HCT116 (cell line): ENCODE measurements at regions not wholly inside any gene's neighbourhood (a gene's known extent, or its start where the extent isn't known, plus 50 kb on each side); places are given as distances from the start of the nearest gene placed in this dataset.

Experiments used
- ATAC-seq: fragments of 200-7000 bp; cut with Tn5 transposase; 2 replicates; pipeline ENCODE4 v1.9.1; 2020; ENCODE audit warnings: mild to moderate bottlenecking, moderate library complexity
- BruUV-seq: library from RNA; stranded (reverse); fragments of 400-500 nt; replicated peaks from 2 replicates; lab custom pipeline; 2021; lab: Mats Ljungman, UMichigan
- CTCF ChIA-PET: fragments of 300-600 bp; sonication (Branson Sonifier 250); formaldehyde crosslinking; loops from one replicate; lab custom pipeline; 2021; ENCODE audit warnings: antibody characterized with exemption; lab: Charles Lee
- POLR2A ChIA-PET: fragments of 300-600, 350-600 bp; sonication (Branson Sonifier 250); formaldehyde crosslinking; loops from one replicate; lab custom pipeline; 2021; ENCODE audit warnings: antibody characterized with exemption; lab: Charles Lee
- RAD21 ChIA-PET, 2 experiments: fragments of 300-600 bp; sonication (Branson Sonifier 250); formaldehyde crosslinking; loops; one replicate each; lab custom pipeline; 2023; ENCODE audit warnings: low total read pairs in 2 of 2; ENCODE audit not compliant: uncharacterized antibody in 2 of 2, unreplicated experiment in 2 of 2, low non-redundant PET in 1 of 2; lab: Charles Lee
- DNase-seq: peaks from one replicate; pipeline ENCODE4 v3.0.0-alpha.2; 2010; ENCODE audit warnings: low read depth, low spot score
- H2AFZ ChIP-seq: fragments of 200-600 bp; shearing (Covaris generic), sonication (generic); 2 replicates; pipeline ENCODE4 v1.6.1; 2017; ENCODE audit warnings: low read depth, mixed run types, mixed read lengths, antibody characterized with exemption, low read length; ENCODE audit not compliant: poor library complexity, severe bottlenecking
- H3K27ac ChIP-seq: 2 replicates; pipeline ENCODE4 v1.5.1; 2012; ENCODE audit warnings: low read depth, low read length
- H3K27me3 ChIP-seq: fragments of 200-600 bp; sonication (generic); 2 replicates; pipeline ENCODE4 v1.6.1; 2016; ENCODE audit warnings: mixed run types, low read length, mixed read lengths; ENCODE audit not compliant: insufficient read depth
- H3K36me3 ChIP-seq, 2 experiments: fragments of 200-500 bp in 1 of 2; fragments of 200-600 bp in 1 of 2; sonication (Bioruptor generic) in 1 of 2; sonication (generic) in 1 of 2; 2 replicates each; pipeline versions ENCODE4 v1.5.1 to v1.6.1; 2014 to 2016; ENCODE audit warnings: low read length in 2 of 2, inconsistent platforms in 1 of 2, mixed read lengths in 1 of 2, mixed run types in 1 of 2; ENCODE audit not compliant: insufficient read depth in 2 of 2, control insufficient read depth in 1 of 2
- H3K4me1 ChIP-seq, 2 experiments: fragments of 200-600 bp in 1 of 2; sonication (generic) in 1 of 2; 2 replicates each; pipeline versions ENCODE4 v1.5.1 to v1.6.1; 2012 to 2017; ENCODE audit warnings: low read length in 2 of 2, inconsistent platforms in 1 of 2, mild to moderate bottlenecking in 1 of 2, mixed read lengths in 1 of 2, mixed run types in 1 of 2, moderate library complexity in 1 of 2; ENCODE audit not compliant: insufficient read depth in 2 of 2, control insufficient read depth in 1 of 2
- H3K4me2 ChIP-seq: fragments of 200-600 bp; sonication (generic); 2 replicates; pipeline ENCODE4 v1.6.1; 2017; ENCODE audit warnings: mixed run types, low read length, mixed read lengths
- H3K4me3 ChIP-seq, 2 experiments: fragments of 200-600 bp in 1 of 2; sonication (generic) in 1 of 2; replicated peaks in 1 of 2; 2 replicates each; pipeline ENCODE4 v1.5.1; 2011 to 2016; ENCODE audit warnings: low read length in 2 of 2, control low read depth in 1 of 2, low read depth in 1 of 2, mild to moderate bottlenecking in 1 of 2, mixed read lengths in 1 of 2, mixed run types in 1 of 2
- H3K79me2 ChIP-seq: fragments of 200-600 bp; sonication (generic); 2 replicates; pipeline ENCODE4 v1.6.1; 2017; ENCODE audit warnings: mild to moderate bottlenecking, mixed run types, low read length, moderate library complexity, mixed read lengths; ENCODE audit not compliant: insufficient read depth
- H3K9ac ChIP-seq: fragments of 200-600 bp; sonication (generic); 2 replicates; pipeline ENCODE4 v1.6.1; 2016; ENCODE audit warnings: low read length, mixed read lengths
- H3K9me2 ChIP-seq: fragments of 200-600 bp; sonication (generic), shearing (Covaris generic); 2 replicates; pipeline ENCODE4 v1.6.1; 2017; ENCODE audit warnings: mixed run types, mild to moderate bottlenecking, moderate library complexity; ENCODE audit not compliant: insufficient read depth
- H3K9me3 ChIP-seq, 2 experiments: fragments of 200-500 bp in 1 of 2; fragments of 200-600 bp in 1 of 2; sonication (Bioruptor generic) in 1 of 2; sonication (generic) in 1 of 2; 2 replicates each; pipeline ENCODE4 v1.6.1; 2014 to 2017; ENCODE audit warnings: low read length in 2 of 2, mixed read lengths in 2 of 2, inconsistent platforms in 1 of 2, low read depth in 1 of 2, mild to moderate bottlenecking in 1 of 2, mixed run types in 1 of 2, moderate library complexity in 1 of 2; ENCODE audit not compliant: control insufficient read depth in 1 of 2, insufficient read depth in 1 of 2
- H4K20me1 ChIP-seq: fragments of 200-600 bp; sonication (generic), shearing (Covaris generic); 2 replicates; pipeline ENCODE4 v1.6.1; 2017; ENCODE audit warnings: mixed run types, mild to moderate bottlenecking, moderate library complexity; ENCODE audit not compliant: insufficient read depth
- EGR1 ChIP-seq: IDR thresholded peaks from 2 replicates; pipeline ENCODE4 v1.6.1; 2012; ENCODE audit warnings: low read depth
- ELF1 ChIP-seq: IDR thresholded peaks from 2 replicates; pipeline ENCODE4 v1.6.1; 2012; ENCODE audit warnings: low read depth, borderline replicate concordance
- JUND ChIP-seq: IDR thresholded peaks from 2 replicates; pipeline ENCODE4 v1.6.1; 2012
- POLR2AphosphoS5 ChIP-seq: IDR thresholded peaks from 2 replicates; pipeline ENCODE4 v1.6.1; 2011; ENCODE audit warnings: mild to moderate bottlenecking, low read depth, low read length, moderate library complexity
- RAD21 ChIP-seq: IDR thresholded peaks from 2 replicates; pipeline ENCODE4 v1.6.1; 2012; ENCODE audit warnings: low read depth, mild to moderate bottlenecking
- SP1 ChIP-seq: IDR thresholded peaks from 2 replicates; pipeline ENCODE4 v1.6.1; 2012; ENCODE audit warnings: low read depth
- TCF7L2 ChIP-seq: IDR thresholded peaks from 2 replicates; pipeline ENCODE4 v1.7.0; 2011; ENCODE audit warnings: borderline replicate concordance, inconsistent platforms; ENCODE audit not compliant: insufficient read depth, insufficient read length; ENCODE audit errors: extremely low read depth
- intact Hi-C: fragments of 100-400 bp; cut with micrococcal nuclease; formaldehyde crosslinking; loops from 2 replicates; pipeline ENCODE4 v1.10.0; 2022
- TF ChIP-seq, protein P1 (sequence below): IDR thresholded peaks from 2 replicates; pipeline ENCODE4 v1.6.1; 2012
- TF ChIP-seq, protein P2 (sequence below), 3 experiments: fragments of 200-600 bp in 1 of 3; sonication (generic) in 1 of 3; IDR thresholded peaks in 2 of 3; conservative IDR thresholded peaks in 1 of 3; 2 replicates each; pipeline ENCODE4 v1.5.1; 2012 to 2017; ENCODE audit warnings: low read depth in 2 of 3, low read length in 2 of 3, antibody characterized with exemption in 1 of 3, borderline replicate concordance in 1 of 3, control low read depth in 1 of 3, mild to moderate bottlenecking in 1 of 3, mixed read lengths in 1 of 3, mixed run types in 1 of 3, moderate library complexity in 1 of 3; ENCODE audit not compliant: insufficient read depth in 1 of 3

DNA sequence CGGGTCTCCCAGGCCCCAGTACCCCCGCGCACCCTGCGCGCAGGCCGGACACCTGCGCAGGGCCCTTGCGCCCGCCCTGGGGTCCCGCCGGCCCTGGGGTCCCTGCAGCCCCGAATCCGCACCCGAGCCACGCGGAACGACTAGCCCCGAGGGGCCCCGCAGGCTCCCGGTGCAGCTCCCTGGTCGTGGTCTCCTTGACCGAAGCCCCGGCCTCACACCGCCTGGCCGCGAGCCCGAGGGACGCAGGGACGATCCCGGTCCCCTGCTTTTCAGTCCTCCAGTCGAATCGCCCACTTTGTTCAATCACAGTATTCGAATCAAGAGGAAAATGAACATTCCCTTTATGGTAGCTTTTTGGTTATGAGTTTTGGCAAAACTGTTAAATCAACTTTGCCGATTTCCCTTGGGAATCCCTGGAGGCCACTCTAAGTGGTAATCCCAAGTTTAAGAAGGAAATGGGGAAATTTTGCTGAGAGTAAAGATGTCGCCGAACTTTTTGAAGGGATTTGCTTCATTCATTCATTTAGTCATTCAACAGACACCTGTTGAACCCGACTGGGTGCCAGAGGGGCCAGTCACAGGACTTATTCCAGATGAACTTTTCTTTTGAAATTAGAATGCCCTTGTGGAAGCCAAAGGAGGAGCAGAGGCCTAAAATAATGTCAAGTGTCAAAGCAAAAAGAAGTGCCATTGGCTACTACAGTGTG, 75.0 kb downstream of the ZIC5 start:
- no peaks in the 10 kb centered on the region for H4K20me1 ChIP-seq
- H3K9ac ChIP-seq, result no peak overlapping the region
- H3K4me1 ChIP-seq, result no peaks in the 10 kb centered on the region
- no peaks in the 10 kb centered on the region for H3K36me3 ChIP-seq
- no peaks in the 10 kb centered on the region for H3K27me3 ChIP-seq
- no peaks in the 10 kb centered on the region for H3K79me2 ChIP-seq
- no peak overlapping the region for H3K4me2 ChIP-seq
- POLR2A ChIA-PET, result no interaction called here
- no peak overlapping the region for H2AFZ ChIP-seq
- no peaks in the 10 kb centered on the region for H3K9me2 ChIP-seq
- no peaks in the 10 kb centered on the region for H3K9me3 ChIP-seq
- TF ChIP-seq, protein P1, sequence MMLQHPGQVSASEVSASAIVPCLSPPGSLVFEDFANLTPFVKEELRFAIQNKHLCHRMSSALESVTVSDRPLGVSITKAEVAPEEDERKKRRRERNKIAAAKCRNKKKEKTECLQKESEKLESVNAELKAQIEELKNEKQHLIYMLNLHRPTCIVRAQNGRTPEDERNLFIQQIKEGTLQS, result no peak
- TF ChIP-seq TCF7L2 (no peak), ELF1 (no peak), EGR1 (no peak), SP1 (no peak), POLR2AphosphoS5 (no peak), RAD21 (no peak), JUND (no peak)
- TF ChIP-seq, protein P2, sequence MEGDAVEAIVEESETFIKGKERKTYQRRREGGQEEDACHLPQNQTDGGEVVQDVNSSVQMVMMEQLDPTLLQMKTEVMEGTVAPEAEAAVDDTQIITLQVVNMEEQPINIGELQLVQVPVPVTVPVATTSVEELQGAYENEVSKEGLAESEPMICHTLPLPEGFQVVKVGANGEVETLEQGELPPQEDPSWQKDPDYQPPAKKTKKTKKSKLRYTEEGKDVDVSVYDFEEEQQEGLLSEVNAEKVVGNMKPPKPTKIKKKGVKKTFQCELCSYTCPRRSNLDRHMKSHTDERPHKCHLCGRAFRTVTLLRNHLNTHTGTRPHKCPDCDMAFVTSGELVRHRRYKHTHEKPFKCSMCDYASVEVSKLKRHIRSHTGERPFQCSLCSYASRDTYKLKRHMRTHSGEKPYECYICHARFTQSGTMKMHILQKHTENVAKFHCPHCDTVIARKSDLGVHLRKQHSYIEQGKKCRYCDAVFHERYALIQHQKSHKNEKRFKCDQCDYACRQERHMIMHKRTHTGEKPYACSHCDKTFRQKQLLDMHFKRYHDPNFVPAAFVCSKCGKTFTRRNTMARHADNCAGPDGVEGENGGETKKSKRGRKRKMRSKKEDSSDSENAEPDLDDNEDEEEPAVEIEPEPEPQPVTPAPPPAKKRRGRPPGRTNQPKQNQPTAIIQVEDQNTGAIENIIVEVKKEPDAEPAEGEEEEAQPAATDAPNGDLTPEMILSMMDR (IDR thresholded peaks at IDR 0.05 in 2 of 3, conservative IDR thresholded peaks at IDR 0.05 in 1 of 3; ENCODE audit: borderline replicate concordance in 1 of 3, insufficient read depth in 1 of 3, low read depth in 2 of 3, low read length in 2 of 3), result no peak
- ATAC-seq (no peak), DNase-seq (no peak)
- H3K27ac ChIP-seq, result no peak overlapping the region
- H3K4me3 ChIP-seq, result no peak overlapping the region
- CTCF ChIA-PET, result no interaction called here
- intact Hi-C loops, result no loop called here
- no TSS peak for BruUV-seq
- RAD21 ChIA-PET, result no interaction called here
